Right lung (tissue), 2 donors: ENCODE measurements at regions not wholly inside any gene's neighbourhood (a gene's known extent, or its start where the extent isn't known, plus 50 kb on each side); places are given as distances from the start of the nearest gene placed in this dataset.

Experiments used
- DNase-seq, 2 donors: peaks; one replicate each; pipeline ENCODE4 v3.0.0-alpha.2; 2013

GRCh38 chr18:78924301-78924700 lies 55.3 kb upstream of the SALL3 start:
- no peak for DNase-seq

GRCh38 chr18:78924786-78925540 lies 54.7 kb upstream of the SALL3 start:
- no peak for DNase-seq

GRCh38 chr18:78925557-78926242 lies 53.9 kb upstream of the SALL3 start:
- no peak for DNase-seq

GRCh38 chr18:78926243-78926615 lies 53.4 kb upstream of the SALL3 start:
- DNase-seq = no peak

- DNase-seq = no peak
These were observed 52.5 kb upstream of the SALL3 start for GRCh38 chr18:78927156-78927555.

- no peak for DNase-seq
These were observed 52.0 kb upstream of the SALL3 start for GRCh38 chr18:78927616-78928015.

- DNase-seq = no peak
These were observed 51.5 kb upstream of the SALL3 start for GRCh38 chr18:78928076-78928475.

GRCh38 chr18:78929516-78929915 lies 50.1 kb upstream of the SALL3 start:
- no peak for DNase-seq
